OCI-LY7 (cell line): ENCODE measurements at regions not wholly inside any gene's neighbourhood (a gene's known extent, or its start where the extent isn't known, plus 50 kb on each side); places are given as distances from the start of the nearest gene placed in this dataset.

Experiments
- BruUV-seq: library from RNA; stranded (reverse); fragments of 400-500 nt; replicated peaks from 2 replicates; lab custom pipeline; 2021; lab: Mats Ljungman, UMichigan
- CTCF ChIA-PET: fragments of 300-600 bp; sonication (Branson Sonifier 250); formaldehyde crosslinking; loops from one replicate; lab custom pipeline; 2022; ENCODE audit warnings: antibody characterized with exemption; ENCODE audit not compliant: unreplicated experiment; lab: Charles Lee
- POLR2A ChIA-PET: fragments of 300-600 bp; sonication (Branson Sonifier 250); formaldehyde crosslinking; loops from one replicate; lab custom pipeline; 2022; ENCODE audit warnings: antibody characterized with exemption; lab: Charles Lee
- DNase-seq: peaks from one replicate; pipeline ENCODE4 v3.0.0-alpha.2; 2015; ENCODE audit warnings: low spot score
- H2AFZ ChIP-seq: fragments of 200-600 bp; sonication (generic), shearing (Covaris generic); 2 replicates; pipeline ENCODE4 v1.6.1; 2014; ENCODE audit warnings: mild to moderate bottlenecking, antibody characterized with exemption, low read length, moderate library complexity
- H3K27ac ChIP-seq: fragments of 200-600 bp; sonication (generic); 2 replicates; pipeline ENCODE4 v1.5.1; 2014; ENCODE audit warnings: mixed run types, low read depth, mild to moderate bottlenecking, moderate library complexity, low read length, inconsistent platforms; ENCODE audit not compliant: poor library complexity, severe bottlenecking
- H3K36me3 ChIP-seq: fragments of 200-600 bp; sonication (generic); 2 replicates; pipeline ENCODE4 v1.6.1; 2014; ENCODE audit warnings: mild to moderate bottlenecking, antibody characterized with exemption, low read length, moderate library complexity, mixed read lengths; ENCODE audit not compliant: insufficient read depth
- H3K4me1 ChIP-seq: fragments of 200-600 bp; sonication (generic); 2 replicates; pipeline ENCODE4 v1.5.1; 2014; ENCODE audit warnings: mild to moderate bottlenecking, low read length; ENCODE audit not compliant: insufficient read depth, poor library complexity, severe bottlenecking
- H3K4me2 ChIP-seq: fragments of 200-600 bp; sonication (generic); 2 replicates; pipeline ENCODE4 v1.6.1; 2014; ENCODE audit warnings: mild to moderate bottlenecking, low read length
- H3K4me3 ChIP-seq: fragments of 200-600 bp; sonication (generic); 2 replicates; pipeline ENCODE4 v1.5.1; 2014; ENCODE audit warnings: mild to moderate bottlenecking, low read depth, low read length; ENCODE audit not compliant: poor library complexity, severe bottlenecking
- H3K79me2 ChIP-seq: fragments of 200-600 bp; sonication (generic); 2 replicates; pipeline ENCODE4 v1.6.1; 2016; ENCODE audit warnings: low read depth, mild to moderate bottlenecking, low read length, moderate library complexity, mixed read lengths; ENCODE audit not compliant: insufficient read depth
- H3K9me2 ChIP-seq: fragments of 200-600 bp; sonication (generic); 2 replicates; pipeline ENCODE4 v1.6.1; 2016; ENCODE audit warnings: mild to moderate bottlenecking, low read length, mixed read lengths; ENCODE audit not compliant: insufficient read depth
- H3K9me3 ChIP-seq: fragments of 200-600 bp; sonication (generic); 2 replicates; pipeline ENCODE4 v1.6.1; 2014; ENCODE audit warnings: mild to moderate bottlenecking, mixed run types, low read length, mixed read lengths
- H4K20me1 ChIP-seq: fragments of 200-600 bp; sonication (generic); 2 replicates; pipeline ENCODE4 v1.6.1; 2014; ENCODE audit warnings: mild to moderate bottlenecking, antibody characterized with exemption, low read length, moderate library complexity, mixed read lengths; ENCODE audit not compliant: insufficient read depth
- EZH2phosphoT487 ChIP-seq: fragments of 200-600 bp; sonication (generic); IDR thresholded peaks from 2 replicates; pipeline ENCODE4 v1.6.1; 2018; ENCODE audit warnings: low read depth, borderline replicate concordance, mild to moderate bottlenecking, mixed run types, antibody characterized with exemption, low read length, moderate library complexity, mixed read lengths
- intact Hi-C: fragments of 100-400 bp; cut with micrococcal nuclease; formaldehyde crosslinking; loops from one replicate; pipeline ENCODE4 v1.10.0; 2022; ENCODE audit not compliant: unreplicated experiment
- TF ChIP-seq, protein P1 (sequence below): fragments of 200-600 bp; sonication (generic); conservative IDR thresholded peaks from 2 replicates; pipeline ENCODE4 v1.5.1; 2014; ENCODE audit warnings: mild to moderate bottlenecking, antibody characterized with exemption, low read length, moderate library complexity, mixed read lengths

DNA sequence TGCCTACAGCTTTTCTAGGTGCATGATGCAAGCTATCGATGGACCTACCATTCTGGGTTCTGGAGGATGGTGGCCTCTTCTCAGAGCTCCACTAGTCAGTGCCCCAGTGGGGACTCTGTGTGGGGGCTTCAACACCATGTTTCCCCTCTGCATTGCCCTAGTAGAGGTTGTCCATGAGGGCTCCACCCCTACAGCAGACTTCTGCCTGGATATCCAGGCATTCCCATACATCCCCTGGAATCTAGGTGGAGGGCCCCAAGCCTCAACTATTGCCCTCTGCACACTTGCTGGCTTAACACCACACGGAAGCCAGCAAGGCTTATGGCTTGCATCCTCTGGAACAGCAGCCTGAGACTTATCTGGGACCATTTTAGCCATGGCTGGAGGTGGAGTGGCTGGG, 1299.9 kb upstream of the MIR17HG start:
- Histone ChIP-seq H3K4me3 (no peak overlapping the region), H3K4me2 (no peak overlapping the region), H3K27ac (no peak overlapping the region), H3K9me2 (no peaks in the 10 kb centered on the region), H3K79me2 (no peaks in the 10 kb centered on the region), H2AFZ (no peak overlapping the region), H3K9me3 (peaks cover 37% of the 10 kb centered on the region; the same call in 1 of the 2 replicates), H3K36me3 (no peaks in the 10 kb centered on the region), H4K20me1 (no peaks in the 10 kb centered on the region), H3K4me1 (no peaks in the 10 kb centered on the region)
- peak; percentile 14 for DNase-seq
- intact Hi-C loops = no loop called here
- POLR2A ChIA-PET = no interaction called here
- TF ChIP-seq EZH2phosphoT487 = no peak
- TF ChIP-seq, protein P1, sequence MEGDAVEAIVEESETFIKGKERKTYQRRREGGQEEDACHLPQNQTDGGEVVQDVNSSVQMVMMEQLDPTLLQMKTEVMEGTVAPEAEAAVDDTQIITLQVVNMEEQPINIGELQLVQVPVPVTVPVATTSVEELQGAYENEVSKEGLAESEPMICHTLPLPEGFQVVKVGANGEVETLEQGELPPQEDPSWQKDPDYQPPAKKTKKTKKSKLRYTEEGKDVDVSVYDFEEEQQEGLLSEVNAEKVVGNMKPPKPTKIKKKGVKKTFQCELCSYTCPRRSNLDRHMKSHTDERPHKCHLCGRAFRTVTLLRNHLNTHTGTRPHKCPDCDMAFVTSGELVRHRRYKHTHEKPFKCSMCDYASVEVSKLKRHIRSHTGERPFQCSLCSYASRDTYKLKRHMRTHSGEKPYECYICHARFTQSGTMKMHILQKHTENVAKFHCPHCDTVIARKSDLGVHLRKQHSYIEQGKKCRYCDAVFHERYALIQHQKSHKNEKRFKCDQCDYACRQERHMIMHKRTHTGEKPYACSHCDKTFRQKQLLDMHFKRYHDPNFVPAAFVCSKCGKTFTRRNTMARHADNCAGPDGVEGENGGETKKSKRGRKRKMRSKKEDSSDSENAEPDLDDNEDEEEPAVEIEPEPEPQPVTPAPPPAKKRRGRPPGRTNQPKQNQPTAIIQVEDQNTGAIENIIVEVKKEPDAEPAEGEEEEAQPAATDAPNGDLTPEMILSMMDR = no peak
- BruUV-seq = no TSS peak
- CTCF ChIA-PET = no interaction called here

DNA sequence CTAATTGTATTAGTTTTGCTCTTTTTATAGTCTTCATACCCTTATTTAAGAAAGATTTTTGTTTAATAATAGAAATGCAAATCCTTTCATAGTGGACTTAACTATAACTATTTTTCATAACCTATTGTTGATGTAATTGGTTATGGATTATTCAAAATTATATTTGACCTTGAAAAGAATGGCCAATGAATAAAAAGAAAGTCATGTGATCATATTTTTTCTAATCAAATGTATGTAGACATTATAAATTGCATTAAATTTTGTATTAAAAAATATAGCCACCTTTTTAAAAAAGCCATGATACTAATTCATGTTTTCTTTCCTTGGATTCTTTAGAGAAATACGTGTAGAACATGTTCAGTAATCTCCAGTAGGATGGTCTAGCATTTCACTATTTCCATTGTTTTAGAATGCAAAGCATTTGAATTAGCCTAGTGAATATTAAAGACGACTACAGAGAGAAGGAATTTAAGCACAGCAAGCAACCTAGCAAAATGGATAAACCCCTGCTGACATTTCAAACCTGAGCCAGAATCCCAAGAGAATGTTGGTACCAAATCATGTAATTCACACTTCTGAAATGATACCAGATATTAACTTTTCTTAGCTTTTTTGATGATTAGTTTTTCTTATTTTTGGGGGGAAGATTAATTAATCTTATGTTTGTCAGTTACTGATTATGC, 1297.4 kb upstream of the MIR17HG start:
- H3K9me3 ChIP-seq = peaks cover 37% of the 10 kb centered on the region; the same call in 1 of the 2 replicates
- H4K20me1 ChIP-seq = no peaks in the 10 kb centered on the region
- no peaks in the 10 kb centered on the region for H3K36me3 ChIP-seq
- no peak overlapping the region for H3K4me3 ChIP-seq
- no peaks in the 10 kb centered on the region for H3K4me1 ChIP-seq
- TF ChIP-seq EZH2phosphoT487 = no peak
- TF ChIP-seq, protein P1 = no peak
- H3K27ac ChIP-seq = no peak overlapping the region
- H2AFZ ChIP-seq = no peak overlapping the region
- no peak for DNase-seq
- intact Hi-C loops = no loop called here
- H3K4me2 ChIP-seq = no peak overlapping the region
- POLR2A ChIA-PET = interaction anchor here (0.6 to 1.1 kb wide), 5 partner anchors 10 to 698 kb away, joined by 3 to 4 read pairs (median 3); no protein-coding TSS in a partner anchor
- CTCF ChIA-PET = interaction anchor here (0.6 kb wide), 1 partner anchor 47 kb away, joined by 3 read pairs; no protein-coding TSS in a partner anchor
- BruUV-seq = no TSS peak
- no peaks in the 10 kb centered on the region for H3K9me2 ChIP-seq
- no peaks in the 10 kb centered on the region for H3K79me2 ChIP-seq

GRCh38 chr13:90055121-90055520, 1292.4 kb upstream of the MIR17HG start:
- ChIA-PET CTCF (no interaction called here), POLR2A (no interaction called here)
- Histone ChIP-seq H3K79me2 (no peaks in the 10 kb centered on the region), H3K4me1 (no peaks in the 10 kb centered on the region), H3K9me3 (0 out of 2 replicates have a peak, but pooled peaks cover 7% of the 10 kb centered on the region), H4K20me1 (no peaks in the 10 kb centered on the region), H3K4me3 (no peak overlapping the region), H3K4me2 (no peak overlapping the region), H3K27ac (no peak overlapping the region), H2AFZ (no peak overlapping the region), H3K36me3 (no peaks in the 10 kb centered on the region), H3K9me2 (no peaks in the 10 kb centered on the region)
- no peak for DNase-seq
- intact Hi-C loops = no loop called here
- TF ChIP-seq, protein P1 = no peak
- TF ChIP-seq EZH2phosphoT487 = no peak
- no TSS peak for BruUV-seq
